ENCODE measurements at regions not wholly inside any gene's neighbourhood (a gene's known extent, or its start where the extent isn't known, plus 50 kb on each side); places are given as distances from the start of the nearest gene placed in this dataset.

GRCh38 chr9:30771760-30772159, 1612.7 kb upstream of the ACO1 start:
- no peaks in the 10 kb centered on the region for H3K4me1 Mint-ChIP-seq
- no peak overlapping the region for H3K4me3 Mint-ChIP-seq
- H3K27me3 Mint-ChIP-seq, result no peaks in the 10 kb centered on the region
- H3K9me3 Mint-ChIP-seq, result no peaks in the 10 kb centered on the region
- H3K27ac Mint-ChIP-seq, result no peak overlapping the region
- no peaks in the 10 kb centered on the region for H3K36me3 Mint-ChIP-seq
- DNase-seq, result no peak
- CTCF ChIA-PET, result no interaction called here

- no peaks in the 10 kb centered on the region for H3K36me3 Mint-ChIP-seq
- no peak for DNase-seq
- H3K4me3 Mint-ChIP-seq, result no peak overlapping the region
- CTCF ChIA-PET, result no interaction called here
- H3K27ac Mint-ChIP-seq, result no peak overlapping the region
- H3K4me1 Mint-ChIP-seq, result no peaks in the 10 kb centered on the region
- no peaks in the 10 kb centered on the region for H3K27me3 Mint-ChIP-seq
- no peaks in the 10 kb centered on the region for H3K9me3 Mint-ChIP-seq
Measured at GRCh38 chr9:30773427-30773826, 1611.0 kb upstream of the ACO1 start.

GRCh38 chr9:30774326-30774725, 1610.1 kb upstream of the ACO1 start:
- Mint-ChIP-seq H3K9me3 (no peaks in the 10 kb centered on the region), H3K36me3 (no peaks in the 10 kb centered on the region), H3K4me3 (no peak overlapping the region), H3K27me3 (no peaks in the 10 kb centered on the region), H3K4me1 (no peaks in the 10 kb centered on the region), H3K27ac (no peak overlapping the region)
- DNase-seq, result no peak
- CTCF ChIA-PET, result no interaction called here

- Mint-ChIP-seq H3K4me1 (no peaks in the 10 kb centered on the region), H3K4me3 (no peak overlapping the region), H3K9me3 (no peaks in the 10 kb centered on the region), H3K27me3 (no peaks in the 10 kb centered on the region), H3K27ac (no peak overlapping the region), H3K36me3 (no peaks in the 10 kb centered on the region)
- no peak for DNase-seq
- CTCF ChIA-PET, result no interaction called here
Measured at GRCh38 chr9:30775236-30775635, 1609.2 kb upstream of the ACO1 start.

- Mint-ChIP-seq H3K36me3 (no peaks in the 10 kb centered on the region), H3K9me3 (no peaks in the 10 kb centered on the region), H3K4me1 (no peaks in the 10 kb centered on the region), H3K27me3 (no peaks in the 10 kb centered on the region), H3K27ac (no peak overlapping the region), H3K4me3 (no peak overlapping the region)
- no peak for DNase-seq
- CTCF ChIA-PET, result no interaction called here
Measured at GRCh38 chr9:30796764-30797163, 1587.7 kb upstream of the ACO1 start.

- DNase-seq, result no peak
- no peaks in the 10 kb centered on the region for H3K27me3 Mint-ChIP-seq
- no peaks in the 10 kb centered on the region for H3K36me3 Mint-ChIP-seq
- no peaks in the 10 kb centered on the region for H3K9me3 Mint-ChIP-seq
- no peaks in the 10 kb centered on the region for H3K4me1 Mint-ChIP-seq
- H3K27ac Mint-ChIP-seq, result no peak overlapping the region
- no peak overlapping the region for H3K4me3 Mint-ChIP-seq
- CTCF ChIA-PET, result no interaction called here
Measured at GRCh38 chr9:30799527-30800101, 1584.8 kb upstream of the ACO1 start.

- H3K4me1 Mint-ChIP-seq, result no peaks in the 10 kb centered on the region
- no peaks in the 10 kb centered on the region for H3K36me3 Mint-ChIP-seq
- no peaks in the 10 kb centered on the region for H3K27me3 Mint-ChIP-seq
- DNase-seq, result no peak
- H3K9me3 Mint-ChIP-seq, result no peaks in the 10 kb centered on the region
- H3K4me3 Mint-ChIP-seq, result no peak overlapping the region
- CTCF ChIA-PET, result no interaction called here
- H3K27ac Mint-ChIP-seq, result no peak overlapping the region
Measured at GRCh38 chr9:30800421-30800820, 1584.0 kb upstream of the ACO1 start.

GRCh38 chr9:30812821-30813220, 1571.6 kb upstream of the ACO1 start:
- Mint-ChIP-seq H3K27me3 (no peaks in the 10 kb centered on the region), H3K27ac (no peak overlapping the region), H3K4me1 (no peaks in the 10 kb centered on the region), H3K9me3 (no peaks in the 10 kb centered on the region), H3K4me3 (no peak overlapping the region), H3K36me3 (no peaks in the 10 kb centered on the region)
- CTCF ChIA-PET, result no interaction called here
- DNase-seq, result no peak

GRCh38 chr9:30815585-30815984, 1568.9 kb upstream of the ACO1 start:
- DNase-seq, result no peak
- Mint-ChIP-seq H3K27ac (no peak overlapping the region), H3K36me3 (no peaks in the 10 kb centered on the region), H3K9me3 (no peaks in the 10 kb centered on the region), H3K4me1 (no peaks in the 10 kb centered on the region), H3K27me3 (no peaks in the 10 kb centered on the region), H3K4me3 (no peak overlapping the region)
- CTCF ChIA-PET, result no interaction called here

- H3K4me3 Mint-ChIP-seq, result no peak overlapping the region
- no peaks in the 10 kb centered on the region for H3K27me3 Mint-ChIP-seq
- H3K27ac Mint-ChIP-seq, result no peak overlapping the region
- H3K4me1 Mint-ChIP-seq, result no peaks in the 10 kb centered on the region
- DNase-seq, result no peak
- no peaks in the 10 kb centered on the region for H3K9me3 Mint-ChIP-seq
- CTCF ChIA-PET, result no interaction called here
- H3K36me3 Mint-ChIP-seq, result no peaks in the 10 kb centered on the region
Measured at GRCh38 chr9:30845136-30845535, 1539.3 kb upstream of the ACO1 start.

GRCh38 chr9:30846651-30847050, 1537.8 kb upstream of the ACO1 start:
- no peaks in the 10 kb centered on the region for H3K27me3 Mint-ChIP-seq
- no peak for DNase-seq
- H3K4me1 Mint-ChIP-seq, result no peaks in the 10 kb centered on the region
- no peaks in the 10 kb centered on the region for H3K9me3 Mint-ChIP-seq
- CTCF ChIA-PET, result no interaction called here
- H3K4me3 Mint-ChIP-seq, result no peak overlapping the region
- no peaks in the 10 kb centered on the region for H3K36me3 Mint-ChIP-seq
- H3K27ac Mint-ChIP-seq, result no peak overlapping the region

GRCh38 chr9:30851600-30851999, 1532.8 kb upstream of the ACO1 start:
- Mint-ChIP-seq H3K27ac (no peak overlapping the region), H3K36me3 (no peaks in the 10 kb centered on the region), H3K4me1 (no peaks in the 10 kb centered on the region), H3K4me3 (no peak overlapping the region), H3K9me3 (no peaks in the 10 kb centered on the region), H3K27me3 (no peaks in the 10 kb centered on the region)
- no peak for DNase-seq
- CTCF ChIA-PET, result no interaction called here

GRCh38 chr9:30900706-30901105, 1483.7 kb upstream of the ACO1 start:
- CTCF ChIA-PET, result no interaction called here
- Mint-ChIP-seq H3K9me3 (no peaks in the 10 kb centered on the region), H3K4me1 (no peaks in the 10 kb centered on the region), H3K4me3 (no peak overlapping the region), H3K27ac (no peak overlapping the region), H3K27me3 (no peaks in the 10 kb centered on the region), H3K36me3 (no peaks in the 10 kb centered on the region)
- no peak for DNase-seq

- H3K36me3 Mint-ChIP-seq, result no peaks in the 10 kb centered on the region
- no peaks in the 10 kb centered on the region for H3K4me1 Mint-ChIP-seq
- CTCF ChIA-PET, result no interaction called here
- no peak for DNase-seq
- no peak overlapping the region for H3K27ac Mint-ChIP-seq
- no peak overlapping the region for H3K4me3 Mint-ChIP-seq
- H3K27me3 Mint-ChIP-seq, result no peaks in the 10 kb centered on the region
- H3K9me3 Mint-ChIP-seq, result no peaks in the 10 kb centered on the region
Measured at GRCh38 chr9:30913331-30913730, 1471.1 kb upstream of the ACO1 start.

- Mint-ChIP-seq H3K9me3 (no peaks in the 10 kb centered on the region), H3K36me3 (no peaks in the 10 kb centered on the region), H3K27ac (no peak overlapping the region), H3K4me1 (no peaks in the 10 kb centered on the region), H3K4me3 (no peak overlapping the region), H3K27me3 (no peaks in the 10 kb centered on the region)
- CTCF ChIA-PET, result no interaction called here
- no peak for DNase-seq
Measured at GRCh38 chr9:30915451-30915850, 1469.0 kb upstream of the ACO1 start.

- Mint-ChIP-seq H3K36me3 (no peaks in the 10 kb centered on the region), H3K27ac (no peak overlapping the region), H3K4me1 (no peaks in the 10 kb centered on the region), H3K9me3 (no peaks in the 10 kb centered on the region), H3K4me3 (no peak overlapping the region), H3K27me3 (no peaks in the 10 kb centered on the region)
- DNase-seq, result no peak
- CTCF ChIA-PET, result no interaction called here
Measured at GRCh38 chr9:30925126-30925525, 1459.3 kb upstream of the ACO1 start.

All from activated naive CD4-positive, alpha-beta T cell treated with anti-CD3 and anti-CD28 coated beads, Interleukin-2, amount 10 ng/mL, durations not matched to agents 7 days and 5 days (primary cell).